ENCODE measurements at regions not wholly inside any gene's neighbourhood (a gene's known extent, or its start where the extent isn't known, plus 50 kb on each side); places are given as distances from the start of the nearest gene placed in this dataset.

DNA sequence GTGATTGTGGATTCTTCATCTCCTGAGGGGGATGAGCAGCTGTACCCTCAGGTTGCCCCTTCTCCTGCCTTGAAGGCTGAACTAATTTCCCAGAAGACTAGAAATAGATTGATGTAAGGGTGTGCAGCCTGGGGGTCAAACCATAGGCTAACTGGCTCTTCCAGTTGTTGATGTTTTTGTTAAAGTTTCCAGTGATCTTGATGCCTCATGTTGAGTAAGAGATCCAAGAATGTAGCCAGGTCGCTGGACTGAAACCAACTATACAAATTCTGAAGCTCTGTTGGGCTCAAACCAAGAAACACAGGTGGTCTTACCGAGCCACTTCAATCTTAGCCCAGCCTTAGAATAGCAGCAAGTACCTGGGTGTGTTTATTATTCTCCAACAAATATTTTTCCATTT, 391.8 kb downstream of the KLF5 start:
- H3K4me3 Mint-ChIP-seq = no peak overlapping the region
- no peaks in the 10 kb centered on the region for H3K27me3 Mint-ChIP-seq (ENCODE audit: low read depth)
- peaks cover 10% of the 10 kb centered on the region for H3K9me3 Mint-ChIP-seq
- H3K4me1 Mint-ChIP-seq (ENCODE audit: low read depth) = no peaks in the 10 kb centered on the region
- no peaks in the 10 kb centered on the region for H3K36me3 Mint-ChIP-seq (ENCODE audit: low read depth)
- H3K27ac Mint-ChIP-seq = no peak overlapping the region

DNA sequence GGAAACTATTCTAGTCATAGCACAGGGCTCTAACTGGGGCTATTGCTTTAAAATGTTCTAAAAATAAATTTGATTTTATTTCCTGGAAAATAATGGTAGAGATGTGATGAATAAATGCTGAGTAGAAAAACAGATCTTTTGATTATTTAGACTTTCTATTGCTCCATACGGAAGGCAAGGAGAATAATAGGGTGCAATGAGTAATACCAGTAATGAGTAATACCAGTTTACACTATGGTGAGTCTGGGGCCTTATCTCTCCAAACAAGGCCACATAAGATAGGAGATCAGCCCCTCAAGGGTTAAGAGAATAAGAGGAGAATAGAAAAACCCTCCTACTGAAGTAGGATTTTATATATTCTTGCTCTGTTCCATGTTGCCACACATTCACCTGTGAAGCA, 390.4 kb downstream of the KLF5 start:
- H3K27me3 Mint-ChIP-seq (ENCODE audit: low read depth) = no peaks in the 10 kb centered on the region
- H3K36me3 Mint-ChIP-seq (ENCODE audit: low read depth) = no peaks in the 10 kb centered on the region
- H3K9me3 Mint-ChIP-seq = peaks cover 8% of the 10 kb centered on the region
- H3K4me1 Mint-ChIP-seq (ENCODE audit: low read depth) = no peaks in the 10 kb centered on the region
- no peak overlapping the region for H3K27ac Mint-ChIP-seq
- no peak overlapping the region for H3K4me3 Mint-ChIP-seq

DNA sequence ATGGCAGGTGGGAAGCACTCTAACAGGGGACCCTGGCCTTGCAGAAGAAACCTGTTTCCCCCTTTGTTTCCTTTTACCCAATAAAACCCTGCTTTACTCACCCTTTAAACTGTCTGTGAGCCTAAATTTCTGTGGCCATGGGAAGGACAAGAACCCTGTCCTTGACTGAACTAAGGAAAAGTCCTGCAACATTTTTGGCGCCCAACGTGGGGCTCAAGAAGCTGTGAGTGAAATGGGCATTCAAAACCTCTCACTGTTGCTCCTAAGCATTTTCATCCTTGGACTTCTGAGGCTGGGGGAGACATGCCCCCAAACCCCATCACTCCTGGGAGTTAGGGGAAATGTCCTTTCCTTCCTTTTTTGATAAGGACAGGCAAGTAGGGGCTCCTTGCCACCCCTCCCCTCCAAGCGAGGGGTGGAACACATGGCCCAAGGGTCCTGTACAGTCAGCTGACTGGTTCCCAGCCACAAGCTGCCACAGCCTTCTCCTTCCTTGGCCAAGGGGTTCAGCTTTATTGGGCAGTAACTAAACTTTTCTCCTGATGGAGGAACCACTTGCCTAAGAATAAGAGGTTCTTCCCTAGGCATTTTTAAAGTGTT, 381.6 kb downstream of the KLF5 start:
- H3K4me3 Mint-ChIP-seq = no peak overlapping the region
- H3K27me3 Mint-ChIP-seq (ENCODE audit: low read depth) = no peaks in the 10 kb centered on the region
- no peak overlapping the region for H3K27ac Mint-ChIP-seq
- H3K9me3 Mint-ChIP-seq = peaks cover 43% of the 10 kb centered on the region
- H3K36me3 Mint-ChIP-seq (ENCODE audit: low read depth) = peaks cover 2% of the 10 kb centered on the region
- no peaks in the 10 kb centered on the region for H3K4me1 Mint-ChIP-seq (ENCODE audit: low read depth)

DNA sequence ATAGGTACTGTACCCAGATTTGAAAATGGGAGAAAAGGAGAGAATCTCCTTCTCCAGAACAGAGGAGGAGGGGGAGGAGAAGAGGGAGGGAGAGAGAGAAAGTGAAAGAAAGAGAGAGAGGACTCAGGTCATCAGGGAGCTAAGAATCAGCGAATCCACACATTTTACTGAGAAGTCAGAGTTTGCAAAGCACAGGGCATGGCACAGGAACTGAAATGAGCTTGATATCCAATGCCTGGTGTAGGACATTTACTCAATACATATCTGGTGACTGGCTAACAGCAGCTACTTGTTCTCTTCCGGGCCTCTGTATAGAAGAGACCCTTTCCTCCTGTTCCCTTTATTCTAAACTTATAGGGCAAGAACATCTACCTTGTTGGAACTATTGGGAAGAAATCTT, 375.1 kb downstream of the KLF5 start:
- H3K4me3 Mint-ChIP-seq = no peak overlapping the region

DNA sequence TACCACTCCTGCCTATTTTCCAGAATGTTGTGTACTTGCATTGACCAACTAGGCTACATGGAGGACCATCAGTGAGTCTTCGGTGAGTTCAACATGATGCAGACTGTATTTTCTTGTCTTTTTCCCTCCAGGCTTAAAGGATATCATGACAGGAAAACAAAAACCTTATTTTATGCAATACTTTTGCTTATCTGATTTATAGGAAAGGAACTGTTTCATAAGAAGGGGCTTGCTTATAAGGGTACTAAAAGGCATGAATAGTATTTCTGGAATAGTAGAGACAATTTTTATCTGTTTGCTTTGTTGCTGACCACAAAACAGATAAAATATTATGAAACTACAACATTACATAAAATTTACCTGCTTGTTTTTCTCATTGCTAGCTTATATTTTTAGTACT, 374.7 kb downstream of the KLF5 start:
- no peak overlapping the region for H3K4me3 Mint-ChIP-seq
- H3K27me3 Mint-ChIP-seq (ENCODE audit: low read depth) = no peaks in the 10 kb centered on the region
- H3K36me3 Mint-ChIP-seq (ENCODE audit: low read depth) = no peaks in the 10 kb centered on the region
- no peak overlapping the region for H3K27ac Mint-ChIP-seq
- peaks cover 1% of the 10 kb centered on the region for H3K4me1 Mint-ChIP-seq (ENCODE audit: low read depth)
- H3K9me3 Mint-ChIP-seq = peaks cover 21% of the 10 kb centered on the region

More for the DNA sequence above, 375.1 kb downstream of the KLF5 start:
- Mint-ChIP-seq H3K36me3 (ENCODE audit: low read depth) (no peaks in the 10 kb centered on the region), H3K27me3 (ENCODE audit: low read depth) (no peaks in the 10 kb centered on the region), H3K27ac (no peak overlapping the region), H3K9me3 (peaks cover 21% of the 10 kb centered on the region), H3K4me1 (ENCODE audit: low read depth) (peaks cover 1% of the 10 kb centered on the region)

DNA sequence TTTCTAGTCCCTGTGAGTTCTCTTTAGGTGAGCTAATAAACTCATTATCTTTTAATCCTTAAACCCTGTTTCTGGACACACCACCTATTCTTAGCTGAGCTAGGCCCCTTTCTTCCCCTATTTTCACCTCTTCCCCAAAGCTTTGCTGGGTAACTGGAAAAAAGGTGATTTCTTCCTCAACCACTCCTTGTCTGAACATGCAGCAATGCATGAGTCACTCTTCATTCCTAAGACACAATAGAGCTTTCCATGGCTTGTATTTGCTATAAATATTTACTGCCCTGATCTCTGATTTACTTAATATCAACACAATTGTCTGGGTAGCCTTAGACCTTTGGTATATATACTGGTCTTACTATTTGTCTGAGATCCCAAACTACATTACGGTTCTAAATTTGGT, 370.9 kb downstream of the KLF5 start:
- peaks cover 1% of the 10 kb centered on the region for H3K4me1 Mint-ChIP-seq (ENCODE audit: low read depth)
- H3K9me3 Mint-ChIP-seq = peaks cover 4% of the 10 kb centered on the region
- H3K27me3 Mint-ChIP-seq (ENCODE audit: low read depth) = no peaks in the 10 kb centered on the region
- H3K27ac Mint-ChIP-seq = no peak overlapping the region
- H3K4me3 Mint-ChIP-seq = no peak overlapping the region
- H3K36me3 Mint-ChIP-seq (ENCODE audit: low read depth) = no peaks in the 10 kb centered on the region

DNA sequence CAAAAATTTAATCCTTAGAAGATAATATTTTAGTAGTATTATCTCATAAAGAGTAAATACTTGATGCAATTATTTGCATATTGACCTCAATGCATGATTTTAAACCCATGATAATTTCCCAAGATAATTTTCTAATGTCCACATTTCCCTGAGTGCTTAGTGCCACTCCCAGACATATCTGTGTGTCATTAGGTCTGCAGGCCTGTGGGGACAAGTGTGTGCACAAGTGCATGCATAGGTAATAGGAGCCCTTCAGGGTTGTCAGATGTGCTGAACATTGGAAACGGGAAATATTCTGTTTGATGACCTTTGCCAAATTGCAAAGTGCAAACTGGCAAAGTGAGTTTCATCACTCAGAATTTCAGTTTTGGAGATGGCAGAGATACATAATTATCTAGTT, 369.9 kb downstream of the KLF5 start:
- H3K9me3 Mint-ChIP-seq = peaks cover 4% of the 10 kb centered on the region
- no peaks in the 10 kb centered on the region for H3K4me1 Mint-ChIP-seq (ENCODE audit: low read depth)
- H3K27ac Mint-ChIP-seq = no peak overlapping the region
- no peaks in the 10 kb centered on the region for H3K36me3 Mint-ChIP-seq (ENCODE audit: low read depth)
- H3K27me3 Mint-ChIP-seq (ENCODE audit: low read depth) = no peaks in the 10 kb centered on the region
- H3K4me3 Mint-ChIP-seq = no peak overlapping the region

DNA sequence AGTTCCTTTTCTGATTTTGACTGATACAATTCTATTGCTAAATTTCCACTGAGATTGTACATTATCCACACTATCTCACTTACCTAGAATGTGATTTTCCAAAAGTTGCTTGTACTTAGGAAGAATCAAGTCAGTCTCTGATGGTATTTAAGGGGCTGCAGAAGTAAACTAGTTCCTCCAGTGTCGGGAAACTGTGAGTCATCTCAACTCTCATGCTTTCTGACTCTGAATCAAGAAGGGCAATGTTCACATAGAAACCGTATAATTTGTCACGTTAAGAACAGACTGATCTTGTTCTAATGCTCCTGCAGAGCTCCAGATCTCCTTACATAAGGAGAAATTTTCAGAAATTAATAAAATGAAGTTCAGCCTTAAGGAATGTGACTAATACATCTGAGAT, 369.3 kb downstream of the KLF5 start:
- Mint-ChIP-seq H3K9me3 (peaks cover 4% of the 10 kb centered on the region), H3K27me3 (ENCODE audit: low read depth) (no peaks in the 10 kb centered on the region), H3K4me3 (no peak overlapping the region), H3K27ac (no peak overlapping the region), H3K4me1 (ENCODE audit: low read depth) (no peaks in the 10 kb centered on the region), H3K36me3 (ENCODE audit: low read depth) (no peaks in the 10 kb centered on the region)

DNA sequence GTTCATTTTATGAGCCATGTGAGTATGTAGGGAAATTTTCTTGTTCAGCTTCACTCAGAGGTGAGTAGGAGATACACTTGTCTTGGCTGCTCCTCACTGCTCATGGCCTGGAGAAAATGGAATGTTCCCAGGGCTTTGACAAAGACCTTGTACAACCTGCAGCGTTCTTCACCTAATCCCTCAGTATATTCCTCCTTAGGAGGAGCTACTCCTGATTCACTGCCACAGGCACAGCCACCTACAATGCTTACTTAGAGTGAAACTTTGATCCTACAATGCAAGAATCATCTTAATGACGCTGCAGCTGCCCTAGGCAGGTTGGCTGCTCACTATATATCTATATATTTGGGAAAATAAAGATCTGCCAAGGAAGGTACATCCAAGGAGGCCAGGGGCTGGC, 364.2 kb downstream of the KLF5 start:
- Mint-ChIP-seq H3K9me3 (no peaks in the 10 kb centered on the region), H3K36me3 (ENCODE audit: low read depth) (no peaks in the 10 kb centered on the region), H3K4me1 (ENCODE audit: low read depth) (no peaks in the 10 kb centered on the region), H3K27ac (no peak overlapping the region), H3K27me3 (ENCODE audit: low read depth) (no peaks in the 10 kb centered on the region), H3K4me3 (no peak overlapping the region)

DNA sequence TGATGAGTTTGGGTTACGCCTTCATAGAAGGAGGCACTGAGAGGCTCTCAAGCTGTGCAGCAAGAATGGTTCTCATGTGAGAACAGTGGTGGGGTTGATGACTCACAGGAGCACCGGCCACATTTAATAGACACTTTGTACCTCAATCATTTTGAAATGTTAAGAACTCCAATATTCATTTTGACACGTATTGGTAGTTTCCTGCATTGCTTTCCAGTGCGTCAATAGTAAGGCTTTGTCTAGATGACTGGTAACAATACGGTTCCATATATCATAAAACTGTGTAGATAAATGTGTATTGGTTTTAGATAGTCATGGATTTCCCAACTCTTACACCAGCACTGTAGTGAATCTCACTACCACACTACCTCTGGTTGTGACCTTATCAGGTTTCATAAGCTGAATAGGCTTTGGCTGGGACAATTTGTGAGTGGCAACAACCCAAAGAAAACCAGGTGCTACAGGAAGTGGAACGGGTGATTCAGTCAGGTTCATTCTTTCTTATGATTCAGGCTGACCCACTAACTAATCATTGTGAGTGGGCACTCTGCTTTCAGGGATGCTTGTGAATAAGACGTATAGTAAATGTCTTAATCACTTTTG, 362.6 kb downstream of the KLF5 start:
- no peak overlapping the region for H3K27ac Mint-ChIP-seq
- no peaks in the 10 kb centered on the region for H3K36me3 Mint-ChIP-seq (ENCODE audit: low read depth)
- no peaks in the 10 kb centered on the region for H3K4me1 Mint-ChIP-seq (ENCODE audit: low read depth)
- H3K27me3 Mint-ChIP-seq (ENCODE audit: low read depth) = no peaks in the 10 kb centered on the region
- no peak overlapping the region for H3K4me3 Mint-ChIP-seq
- no peaks in the 10 kb centered on the region for H3K9me3 Mint-ChIP-seq

DNA sequence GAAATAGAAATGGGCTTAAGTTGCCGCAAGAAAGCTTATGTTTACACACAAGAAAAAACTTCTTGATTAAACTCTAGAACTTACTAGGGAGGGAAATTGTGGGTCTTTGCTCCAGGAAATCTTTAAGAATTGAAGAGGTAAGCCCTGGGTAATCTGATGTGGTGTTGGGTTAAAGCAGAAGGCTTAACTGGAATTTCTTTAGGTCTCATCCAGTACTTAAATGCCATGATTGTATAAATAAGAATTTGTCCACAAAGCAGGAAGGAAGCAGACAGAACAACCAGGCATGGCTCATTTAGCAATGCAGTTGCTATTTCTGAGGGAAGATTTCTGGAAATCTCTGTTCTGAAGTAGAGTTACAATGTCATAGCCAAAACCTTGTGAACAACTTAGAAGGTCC, 360.4 kb downstream of the KLF5 start:
- Mint-ChIP-seq H3K36me3 (ENCODE audit: low read depth) (no peaks in the 10 kb centered on the region), H3K27me3 (ENCODE audit: low read depth) (peaks cover 4% of the 10 kb centered on the region), H3K4me1 (ENCODE audit: low read depth) (no peaks in the 10 kb centered on the region)

DNA sequence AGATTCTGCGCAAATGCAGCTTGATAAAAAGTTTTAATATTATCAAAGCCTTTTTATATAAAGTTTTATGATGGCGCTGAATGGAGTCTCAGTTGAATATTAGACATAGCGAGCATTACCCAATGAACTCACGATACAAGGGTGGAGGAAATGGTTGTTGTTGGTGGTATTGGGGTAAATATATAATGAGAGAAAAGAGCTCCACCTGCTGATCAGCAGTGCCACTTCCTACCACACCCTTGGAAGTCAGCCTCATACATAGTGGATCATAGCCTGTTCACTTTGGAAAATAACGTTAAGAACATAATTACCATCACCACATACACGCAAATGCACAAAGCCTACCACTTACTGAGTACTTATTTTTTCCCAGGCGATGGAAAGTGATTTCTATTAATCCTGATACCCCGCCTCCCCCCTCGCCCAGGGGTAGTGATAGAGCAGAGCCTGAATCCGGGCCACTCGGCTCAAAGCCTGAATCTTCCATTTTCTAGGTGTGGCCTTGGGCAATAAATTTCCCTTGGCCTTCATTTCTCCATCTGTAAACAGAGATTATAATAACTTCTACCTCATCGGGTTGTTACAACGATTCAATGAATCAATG, 358.3 kb downstream of the KLF5 start:
- no peaks in the 10 kb centered on the region for H3K4me1 Mint-ChIP-seq (ENCODE audit: low read depth)
- H3K27ac Mint-ChIP-seq = no peak overlapping the region
- no peak overlapping the region for H3K4me3 Mint-ChIP-seq
- no peaks in the 10 kb centered on the region for H3K36me3 Mint-ChIP-seq (ENCODE audit: low read depth)
- no peaks in the 10 kb centered on the region for H3K9me3 Mint-ChIP-seq
- peaks cover 4% of the 10 kb centered on the region for H3K27me3 Mint-ChIP-seq (ENCODE audit: low read depth)

More for the DNA sequence above, 360.4 kb downstream of the KLF5 start:
- Mint-ChIP-seq H3K27ac (no peak overlapping the region), H3K9me3 (no peaks in the 10 kb centered on the region), H3K4me3 (no peak overlapping the region)

DNA sequence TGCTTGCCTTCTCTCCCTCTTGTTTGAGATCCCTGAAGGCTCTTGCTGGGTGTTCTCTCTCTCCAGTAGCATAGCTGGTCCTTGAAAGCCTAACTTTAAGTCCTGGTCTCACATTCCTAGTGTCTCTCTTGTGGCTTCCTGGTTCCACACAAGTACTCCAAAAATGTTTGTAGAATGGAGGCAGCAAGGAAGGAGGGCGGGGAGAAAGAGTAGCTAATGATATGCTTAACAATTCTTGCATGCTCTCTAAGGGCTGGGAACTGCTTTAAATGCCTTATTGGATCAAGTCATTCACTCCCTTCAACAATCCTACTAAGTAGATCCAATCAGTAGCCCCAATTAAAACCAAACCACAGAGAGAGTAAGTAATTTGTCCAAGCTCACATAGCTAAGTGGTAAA, 357.3 kb downstream of the KLF5 start:
- no peaks in the 10 kb centered on the region for H3K9me3 Mint-ChIP-seq
- no peaks in the 10 kb centered on the region for H3K36me3 Mint-ChIP-seq (ENCODE audit: low read depth)
- H3K27me3 Mint-ChIP-seq (ENCODE audit: low read depth) = peaks cover 4% of the 10 kb centered on the region
- no peak overlapping the region for H3K4me3 Mint-ChIP-seq
- no peaks in the 10 kb centered on the region for H3K4me1 Mint-ChIP-seq (ENCODE audit: low read depth)
- H3K27ac Mint-ChIP-seq = no peak overlapping the region

DNA sequence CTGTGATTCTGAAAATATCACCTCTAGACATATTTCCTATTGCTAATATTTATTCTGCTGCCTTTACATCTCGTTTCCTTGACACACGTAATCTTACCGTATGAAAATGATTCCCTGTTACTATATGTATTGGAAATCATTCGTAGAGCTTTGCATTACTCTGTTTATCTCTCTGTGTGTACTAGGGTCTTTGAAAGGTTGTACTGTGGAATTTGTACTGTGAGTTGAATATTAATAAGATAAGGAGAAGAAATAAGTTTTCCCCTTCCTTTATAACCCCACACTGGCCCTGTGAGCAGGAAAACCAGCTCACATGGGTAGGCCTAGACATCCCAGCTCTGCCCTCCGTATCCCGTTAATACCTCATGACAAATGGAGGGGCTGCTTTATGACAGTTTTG, 354.9 kb downstream of the KLF5 start:
- Mint-ChIP-seq H3K4me3 (no peak overlapping the region), H3K9me3 (no peaks in the 10 kb centered on the region), H3K27me3 (ENCODE audit: low read depth) (peaks cover 4% of the 10 kb centered on the region), H3K4me1 (ENCODE audit: low read depth) (no peaks in the 10 kb centered on the region), H3K27ac (no peak overlapping the region), H3K36me3 (ENCODE audit: low read depth) (no peaks in the 10 kb centered on the region)

DNA sequence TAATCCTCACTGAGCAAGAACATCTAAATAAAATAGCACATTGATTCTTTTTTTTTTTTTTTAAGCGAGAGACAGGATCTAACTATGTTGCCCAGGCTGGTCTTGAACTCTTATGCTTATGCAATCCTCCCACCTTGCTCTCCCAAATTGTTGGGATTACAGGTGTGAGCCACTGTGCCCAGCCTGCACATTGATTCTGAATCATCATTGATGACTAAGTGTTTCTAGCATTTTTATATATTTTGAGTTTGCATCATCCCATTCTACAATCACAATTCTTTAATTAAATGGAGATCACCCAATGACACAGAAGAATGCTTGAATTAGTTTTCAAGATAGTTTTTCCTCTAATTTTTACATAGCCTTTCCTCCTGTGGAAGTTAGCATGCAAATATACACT, 354.1 kb downstream of the KLF5 start:
- Mint-ChIP-seq H3K9me3 (peaks cover 5% of the 10 kb centered on the region), H3K27me3 (ENCODE audit: low read depth) (peaks cover 4% of the 10 kb centered on the region), H3K4me3 (no peak overlapping the region), H3K36me3 (ENCODE audit: low read depth) (no peaks in the 10 kb centered on the region), H3K4me1 (ENCODE audit: low read depth) (no peaks in the 10 kb centered on the region), H3K27ac (no peak overlapping the region)

Measured in T-helper 1 cell treated with Interleukin-12 subunit alpha and Interleukin-12 subunit beta and Interleukin-4 antibody, amounts not matched to agents 30 μg/mL and 1 μg/mL, for 36 hours (primary cell).